ENCODE measurements at regions not wholly inside any gene's neighbourhood (a gene's known extent, or its start where the extent isn't known, plus 50 kb on each side); places are given as distances from the start of the nearest gene placed in this dataset.

- no peak for DNase-seq
Measured at GRCh38 chr3:95418251-95418650, 1355.4 kb downstream of the NSUN3 start.

DNA sequence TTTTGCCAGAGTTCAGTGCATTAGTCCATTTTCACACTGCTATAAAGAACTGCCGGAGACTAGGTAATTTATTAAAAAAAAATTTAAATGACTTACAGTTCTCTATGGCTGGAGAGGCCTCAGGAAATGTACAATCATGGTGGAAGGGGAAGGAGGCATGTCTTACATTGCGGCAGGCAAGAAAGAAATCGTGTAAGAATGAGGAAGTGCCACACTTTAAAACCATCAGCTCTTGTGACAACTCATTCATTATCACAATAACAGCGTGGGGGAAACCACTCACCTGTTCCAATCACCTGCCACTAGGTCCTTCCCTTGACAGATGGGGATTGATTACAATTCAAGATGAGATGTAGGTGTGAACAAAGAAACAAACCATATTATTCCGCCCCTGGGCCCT is 1361.4 kb downstream of the NSUN3 start:
- DNase-seq = no peak

- no peak for DNase-seq
Measured at GRCh38 chr3:95434491-95434890, 1371.6 kb downstream of the NSUN3 start.

- no peak for DNase-seq
Measured at GRCh38 chr3:95437409-95437808, 1374.5 kb downstream of the NSUN3 start.

- DNase-seq = no peak
Measured at GRCh38 chr3:95438274-95438673, 1375.4 kb downstream of the NSUN3 start.

DNA sequence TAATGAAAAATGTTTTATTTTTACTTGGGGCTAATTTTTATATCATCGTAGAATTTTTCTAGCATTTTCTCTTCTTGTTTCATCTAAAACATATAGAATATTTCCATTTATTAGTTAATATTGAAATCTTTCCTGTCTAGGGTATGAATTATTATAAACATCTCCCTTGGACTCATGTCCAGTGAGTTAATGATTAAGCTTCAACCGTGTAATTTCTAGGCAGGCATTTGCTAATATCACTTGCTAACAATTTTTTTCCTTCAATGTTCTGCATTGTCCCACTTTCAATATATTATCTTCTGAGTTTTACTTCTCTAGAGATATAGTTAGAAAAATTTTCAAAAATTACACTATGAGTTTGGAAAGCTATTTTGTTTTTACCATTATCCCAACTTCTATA is 1371.6 kb upstream of the EPHA6 start:
- DNase-seq = no peak

DNA sequence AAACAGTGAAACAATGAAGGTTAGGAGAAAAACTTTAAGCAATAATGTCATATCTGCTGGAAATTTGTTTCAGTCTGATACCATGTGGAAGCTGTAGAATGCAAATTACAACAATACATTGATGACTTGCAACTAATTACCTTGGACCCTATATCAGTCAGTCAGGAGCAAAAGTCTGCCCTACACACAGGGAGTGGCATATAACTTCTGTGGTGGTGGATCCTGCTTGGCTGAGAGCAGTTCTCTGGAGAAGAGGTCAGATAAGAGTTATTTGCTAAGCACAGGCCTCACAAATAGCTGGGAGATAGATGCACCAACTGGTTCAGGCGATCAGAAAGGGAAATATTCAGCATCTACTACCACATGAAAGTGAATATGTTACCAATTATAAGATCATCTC is 1364.6 kb upstream of the EPHA6 start:
- DNase-seq = no peak

DNA sequence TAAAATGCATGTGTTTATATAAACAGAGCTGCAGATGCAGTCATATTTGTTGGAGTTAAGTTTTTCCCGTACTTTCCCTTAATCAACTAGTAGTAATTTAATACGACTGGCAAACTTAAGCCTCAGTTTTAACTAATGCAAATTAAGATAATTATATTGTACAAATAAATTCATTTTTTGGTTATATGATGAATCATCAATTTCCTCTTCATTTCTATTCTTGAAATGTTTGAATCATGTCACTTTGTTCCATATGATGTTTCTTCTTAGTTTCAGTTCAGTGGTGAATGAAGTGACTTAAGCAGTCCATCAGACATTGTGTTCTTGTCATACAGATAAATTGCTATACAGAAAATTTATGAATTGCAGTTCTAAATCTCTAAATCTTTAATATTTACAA is 1361.2 kb upstream of the EPHA6 start:
- DNase-seq = no peak

DNA sequence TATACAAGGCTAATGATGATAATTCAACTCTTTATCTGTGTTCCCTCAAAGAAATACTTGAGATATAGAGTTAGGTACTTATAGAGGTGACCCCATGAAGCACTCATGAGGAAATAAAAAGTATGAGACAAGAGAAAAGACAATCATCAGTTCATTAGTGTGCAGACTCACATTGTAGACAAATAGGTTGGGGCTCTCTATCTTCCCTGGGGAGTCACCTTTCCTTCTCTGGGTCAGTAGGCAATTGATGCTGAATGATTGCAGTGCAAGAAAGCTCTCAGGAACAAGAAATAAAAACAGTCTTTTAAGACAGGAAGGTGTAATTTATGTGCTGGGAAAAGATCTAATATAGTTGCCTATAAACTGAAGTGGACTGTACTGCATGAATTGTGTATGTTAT is 1357.6 kb upstream of the EPHA6 start:
- DNase-seq = no peak

GRCh38 chr3:95459706-95460105 is 1354.7 kb upstream of the EPHA6 start:
- no peak for DNase-seq

GRCh38 chr3:95460274-95460673 is 1354.1 kb upstream of the EPHA6 start:
- DNase-seq = no peak

GRCh38 chr3:95462161-95462560 is 1352.2 kb upstream of the EPHA6 start:
- no peak for DNase-seq

DNA sequence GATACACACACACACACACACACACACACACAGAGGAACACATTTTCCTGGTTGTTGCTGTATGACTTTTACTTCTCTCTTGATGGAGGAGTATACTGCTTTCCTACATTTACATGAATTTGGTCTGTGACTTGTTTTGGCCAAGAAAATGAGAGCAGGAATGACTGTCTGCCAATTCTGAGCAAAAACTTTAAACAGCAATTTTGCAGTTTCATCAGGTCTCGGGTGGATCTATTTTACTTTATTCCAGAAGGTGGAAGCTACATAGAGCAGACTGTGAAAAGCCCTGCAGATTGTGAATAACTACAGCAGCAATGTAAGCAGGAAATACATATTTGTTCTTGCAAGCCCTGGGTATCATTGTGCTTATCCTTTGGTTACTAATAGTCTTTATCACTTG is 1350.0 kb upstream of the EPHA6 start:
- no peak for DNase-seq

DNA sequence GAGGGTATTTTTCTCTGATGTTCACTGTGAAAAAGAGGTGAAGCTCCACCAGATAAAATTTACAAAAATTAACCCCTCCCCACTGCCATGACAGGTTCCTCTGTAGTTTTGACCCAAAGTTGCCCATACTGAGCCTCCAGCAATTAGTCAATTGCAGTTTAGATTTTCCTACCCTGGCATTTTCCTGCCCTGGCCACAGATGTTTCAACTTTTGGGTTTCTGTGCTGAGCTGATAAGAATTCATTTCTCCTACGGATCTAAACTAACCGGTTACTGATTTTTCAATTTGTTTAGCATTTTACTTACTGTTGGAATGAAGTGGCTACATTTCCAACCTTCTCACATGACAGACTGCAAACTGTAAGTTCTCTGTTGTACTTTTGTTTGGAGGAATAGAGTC is 1346.1 kb upstream of the EPHA6 start:
- DNase-seq = no peak

GRCh38 chr3:95474338-95474737 is 1340.1 kb upstream of the EPHA6 start:
- no peak for DNase-seq

DNA sequence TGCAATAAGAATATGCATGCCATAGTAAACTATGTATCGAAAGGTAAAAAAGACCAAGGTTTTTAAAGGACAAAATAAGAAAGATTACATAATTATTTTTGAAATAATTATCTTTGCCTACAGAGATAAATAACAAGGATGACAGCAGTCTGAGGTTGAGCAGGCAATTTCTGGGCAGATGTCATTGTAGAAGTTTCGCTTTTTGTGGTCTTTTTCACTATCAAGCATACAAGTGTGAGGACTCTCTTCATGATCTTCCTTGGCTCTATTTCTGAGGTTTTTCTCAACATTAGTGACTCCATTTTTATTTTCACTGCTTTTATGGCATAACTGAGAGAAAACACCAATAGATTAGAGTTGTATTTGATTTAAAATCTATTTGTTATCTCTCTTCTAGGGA is 1337.9 kb upstream of the EPHA6 start:
- DNase-seq = no peak

GRCh38 chr3:95506174-95506573 is 1308.2 kb upstream of the EPHA6 start:
- no peak for DNase-seq

- no peak for DNase-seq
Measured at GRCh38 chr3:95508124-95508523, 1306.3 kb upstream of the EPHA6 start.

GRCh38 chr3:95511828-95512227 is 1302.6 kb upstream of the EPHA6 start:
- DNase-seq = no peak

DNA sequence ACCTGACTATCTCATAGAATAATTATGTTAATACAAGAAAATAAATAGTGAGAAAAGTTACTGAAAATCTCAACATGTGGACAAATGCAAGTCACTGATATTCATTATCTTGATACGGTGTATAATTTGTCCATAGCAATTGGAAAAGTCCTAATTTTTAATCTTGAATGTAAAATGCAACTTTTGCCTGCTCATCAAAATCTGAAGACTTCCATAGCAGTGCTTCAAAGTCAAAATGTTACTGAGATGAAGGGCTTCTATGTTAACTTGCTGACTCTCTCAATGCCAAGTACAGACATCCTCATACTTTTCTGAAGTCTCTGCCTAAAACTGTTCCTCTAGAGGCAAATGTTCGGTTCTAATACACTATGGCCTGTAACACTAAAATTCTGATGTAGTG is 1300.1 kb upstream of the EPHA6 start:
- DNase-seq = no peak

GRCh38 chr3:95521396-95521795 is 1293.0 kb upstream of the EPHA6 start:
- no peak for DNase-seq

DNA sequence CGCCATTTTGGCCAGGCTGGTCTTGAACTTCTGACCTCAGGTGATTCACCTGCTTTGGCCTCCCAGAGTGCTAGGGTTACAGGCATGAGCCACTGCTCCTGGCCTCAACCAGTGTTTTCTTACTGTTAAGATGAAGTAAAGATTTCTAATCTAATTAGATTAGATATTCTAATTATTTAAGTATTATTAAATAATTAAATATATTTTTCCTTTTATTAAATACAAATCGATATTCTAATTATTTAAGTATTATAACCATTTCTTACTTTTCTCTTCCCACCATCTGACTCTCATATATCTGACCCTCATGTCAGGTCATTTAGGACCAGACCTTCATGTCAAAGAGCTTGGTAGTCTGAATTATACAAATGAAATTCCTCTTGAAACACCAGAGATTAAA is 1291.9 kb upstream of the EPHA6 start:
- no peak for DNase-seq

DNA sequence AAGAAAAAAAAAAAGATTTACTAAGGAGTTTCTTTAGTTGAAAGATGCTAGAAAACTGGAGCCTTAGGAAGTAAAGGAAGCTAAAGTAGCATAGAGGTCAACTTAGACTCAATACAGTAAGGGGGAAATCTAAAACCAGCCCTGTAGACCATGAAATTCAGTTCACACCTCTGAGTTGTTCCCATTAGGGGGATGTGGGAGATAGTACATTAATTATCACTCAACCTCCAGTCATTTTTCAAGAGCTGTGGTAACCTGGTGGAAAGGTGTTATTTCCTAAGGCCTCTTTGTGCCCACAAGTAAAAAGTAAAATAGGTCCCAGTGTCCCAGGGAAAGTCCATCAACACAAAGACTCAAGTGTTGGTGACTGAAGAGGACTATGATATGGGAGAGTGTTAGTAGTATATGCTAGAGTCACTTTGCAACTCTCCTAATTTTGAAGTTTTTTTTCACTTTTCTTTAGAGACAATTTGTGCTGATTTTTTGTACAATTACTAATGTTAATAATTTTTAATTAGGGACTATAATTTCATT is 1274.4 kb upstream of the EPHA6 start:
- no peak for DNase-seq

- DNase-seq = no peak
Measured at GRCh38 chr3:95565502-95565901, 1248.9 kb upstream of the EPHA6 start.

GRCh38 chr3:95567346-95567745 is 1247.0 kb upstream of the EPHA6 start:
- no peak for DNase-seq

DNA sequence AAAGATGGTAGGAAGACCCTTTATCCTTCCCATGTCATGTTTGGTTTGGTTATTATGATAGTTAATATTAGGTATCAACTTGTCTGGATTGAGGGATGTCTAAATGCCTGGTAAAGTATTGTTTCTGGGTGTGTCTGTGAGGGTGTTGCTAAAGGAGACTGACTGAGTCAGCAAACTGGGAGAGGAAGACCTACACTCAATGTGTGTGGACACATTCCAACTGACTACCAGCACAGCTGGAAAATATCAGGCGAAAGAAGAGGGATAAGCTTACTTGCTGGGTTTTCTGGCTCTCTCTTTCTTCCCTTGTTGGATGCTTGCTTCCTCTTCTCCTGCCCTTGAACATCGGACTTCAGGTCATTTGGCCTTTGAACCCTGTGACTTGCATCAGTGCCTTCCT is 1227.6 kb upstream of the EPHA6 start:
- DNase-seq = no peak

All from NCI-H1105 (cell line).